Uterus (tissue), 3 donors: ENCODE measurements at regions not wholly inside any gene's neighbourhood (a gene's known extent, or its start where the extent isn't known, plus 50 kb on each side); places are given as distances from the start of the nearest gene placed in this dataset.

Experiments used
- DNase-seq, 2 donors: peaks; one replicate each; pipeline ENCODE4 v3.0.0-alpha.2; 2019 to 2020
- H3K27ac ChIP-seq, 2 donors: fragments of 200-600 bp; sonication (generic); 1 replicate in 1 of 2; 2 replicates in 1 of 2; pipeline ENCODE4 v1.5.1; 2016 to 2018
- H3K27me3 ChIP-seq, 2 donors: fragments of 200-600 bp; sonication (generic); one replicate each; pipeline ENCODE4 v1.5.1; 2018 to 2019; ENCODE audit warnings: control low read depth in 1 of 2
- H3K36me3 ChIP-seq, 2 donors: fragments of 200-600 bp; sonication (generic); one replicate each; pipeline ENCODE4 v1.5.1; 2019; ENCODE audit warnings: control low read depth in 1 of 2
- H3K4me1 ChIP-seq, 2 donors: fragments of 200-600 bp; sonication (generic); one replicate each; pipeline ENCODE4 v1.5.1; 2018 to 2019; ENCODE audit warnings: control low read depth in 1 of 2
- H3K4me3 ChIP-seq, 2 donors: fragments of 200-600 bp; sonication (generic); 1 replicate in 1 of 2; 2 replicates in 1 of 2; pipeline ENCODE4 v1.5.1; 2018 to 2019; ENCODE audit warnings: mild to moderate bottlenecking in 1 of 2
- H3K9me3 ChIP-seq, 2 donors: fragments of 200-600 bp; sonication (generic); one replicate each; pipeline ENCODE4 v1.5.1; 2019; ENCODE audit warnings: control low read depth in 1 of 2
- CTCF ChIP-seq, 4 experiments: fragments of 200-600 bp in 2 of 4; fragments of 450-650 bp in 2 of 4; sonication (generic) in 2 of 4; IDR thresholded peaks; one replicate each; pipeline ENCODE4 v1.5.1; 2016 to 2019; ENCODE audit warnings: antibody characterized with exemption in 4 of 4, mild to moderate bottlenecking in 2 of 4, moderate library complexity in 1 of 4
- POLR2A ChIP-seq, 2 donors: fragments of 450-650 bp; IDR thresholded peaks; one replicate each; pipeline ENCODE4 v1.6.1; 2016; ENCODE audit warnings: antibody characterized with exemption in 2 of 2, mild to moderate bottlenecking in 1 of 2, moderate library complexity in 1 of 2
- intact Hi-C: fragments of 100-400 bp; cut with DNase I; formaldehyde crosslinking; loops from one replicate; pipeline ENCODE4 v1.15.1; 2023; ENCODE audit warnings: low total_unique reads
- donor health status: DM: yes; HTN: yes; CAD: no.

DNA sequence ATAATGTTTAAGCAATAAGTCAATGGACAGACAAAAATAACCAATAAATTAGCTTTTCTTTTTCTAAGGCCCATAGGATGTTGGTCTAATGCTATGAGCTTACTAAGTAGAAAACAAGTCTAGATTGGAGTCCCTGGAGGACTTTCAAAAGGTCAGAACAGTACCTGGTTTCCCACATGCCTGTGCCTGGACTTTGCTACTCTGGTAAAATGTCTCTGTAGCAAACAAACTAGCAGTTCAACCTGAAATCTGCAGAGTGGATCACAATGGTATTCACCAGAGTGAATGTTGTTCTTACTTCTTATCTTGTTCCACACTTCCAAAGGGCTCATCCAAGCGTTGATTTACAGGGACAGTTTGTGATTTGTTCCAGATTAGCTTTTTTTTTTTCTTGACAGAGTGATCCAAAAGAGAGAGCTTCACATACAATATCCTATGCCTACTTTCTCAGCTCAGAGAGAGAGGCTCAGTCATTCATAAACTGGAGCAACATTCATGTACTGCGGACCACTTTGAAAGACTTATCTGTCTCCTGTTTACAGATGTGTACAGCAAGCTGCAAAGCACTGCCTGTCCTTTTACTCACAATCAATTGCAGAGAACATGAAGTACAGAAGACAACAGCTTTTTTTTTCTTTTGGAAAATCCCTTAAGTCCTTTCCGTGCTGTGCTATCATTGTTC lies 466.1 kb downstream of the SPATA31D1 start:
- Histone ChIP-seq H3K4me1 (no peaks in the 10 kb centered on the region), H3K27ac (no peak overlapping the region), H3K9me3 (no peaks in the 10 kb centered on the region), H3K27me3 (no peaks in the 10 kb centered on the region), H3K4me3 (no peak overlapping the region), H3K36me3 (no peaks in the 10 kb centered on the region)
- DNase-seq, result no peak
- intact Hi-C loops, result no loop called here
- TF ChIP-seq CTCF (IDR thresholded peaks at IDR 0.05), result no peak
- no peak for TF ChIP-seq POLR2A (IDR thresholded peaks at IDR 0.05)

- no peaks in the 10 kb centered on the region for H3K9me3 ChIP-seq
- intact Hi-C loops, result no loop called here
- TF ChIP-seq CTCF (IDR thresholded peaks at IDR 0.05) (no peak), POLR2A (IDR thresholded peaks at IDR 0.05) (no peak)
- no peaks in the 10 kb centered on the region for H3K36me3 ChIP-seq
- H3K4me3 ChIP-seq, result no peak overlapping the region
- H3K4me1 ChIP-seq, result no peaks in the 10 kb centered on the region
- no peak for DNase-seq
- H3K27me3 ChIP-seq, result no peaks in the 10 kb centered on the region
- H3K27ac ChIP-seq, result no peak overlapping the region
These were observed 468.1 kb downstream of the SPATA31D1 start for GRCh38 chr9:82456642-82457041.

GRCh38 chr9:82457298-82457697 lies 468.7 kb downstream of the SPATA31D1 start:
- no peak for DNase-seq
- Histone ChIP-seq H3K27me3 (no peaks in the 10 kb centered on the region), H3K4me3 (no peak overlapping the region), H3K9me3 (no peaks in the 10 kb centered on the region), H3K36me3 (no peaks in the 10 kb centered on the region), H3K4me1 (no peaks in the 10 kb centered on the region), H3K27ac (no peak overlapping the region)
- TF ChIP-seq POLR2A (IDR thresholded peaks at IDR 0.05) (no peak), CTCF (IDR thresholded peaks at IDR 0.05) (no peak)
- intact Hi-C loops, result no loop called here

- no peak for DNase-seq
- TF ChIP-seq POLR2A (IDR thresholded peaks at IDR 0.05) (no peak), CTCF (IDR thresholded peaks at IDR 0.05) (no peak)
- Histone ChIP-seq H3K27me3 (no peaks in the 10 kb centered on the region), H3K9me3 (no peaks in the 10 kb centered on the region), H3K4me3 (no peak overlapping the region), H3K36me3 (no peaks in the 10 kb centered on the region), H3K27ac (no peak overlapping the region), H3K4me1 (no peaks in the 10 kb centered on the region)
- intact Hi-C loops, result no loop called here
These were observed 469.3 kb downstream of the SPATA31D1 start for GRCh38 chr9:82457891-82458290.

DNA sequence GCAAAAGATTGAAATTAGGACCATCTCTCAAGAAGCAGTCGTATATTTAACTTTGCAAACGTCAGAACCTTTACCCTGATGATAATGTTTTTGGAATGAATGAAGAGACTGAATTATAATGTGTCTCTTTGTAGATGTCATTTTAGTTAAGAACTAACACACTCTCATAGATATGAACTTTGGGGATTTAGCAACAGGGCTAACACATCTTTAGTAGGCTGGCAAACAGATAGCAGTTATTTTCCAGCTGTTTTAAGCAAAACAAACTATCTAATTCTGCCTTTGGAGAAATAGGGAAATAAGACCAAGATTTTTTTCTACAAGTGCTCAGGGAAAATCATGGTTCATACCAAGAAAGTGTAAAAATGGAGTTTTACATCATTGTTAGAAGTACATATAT lies 469.7 kb downstream of the SPATA31D1 start:
- H3K9me3 ChIP-seq, result no peaks in the 10 kb centered on the region
- no peak for DNase-seq
- no peak overlapping the region for H3K4me3 ChIP-seq
- no peaks in the 10 kb centered on the region for H3K4me1 ChIP-seq
- no peak overlapping the region for H3K27ac ChIP-seq
- intact Hi-C loops, result no loop called here
- no peak for TF ChIP-seq CTCF (IDR thresholded peaks at IDR 0.05)
- no peak for TF ChIP-seq POLR2A (IDR thresholded peaks at IDR 0.05)
- H3K36me3 ChIP-seq, result no peaks in the 10 kb centered on the region
- no peaks in the 10 kb centered on the region for H3K27me3 ChIP-seq
